Ectodermal cell (in vitro differentiated cells): ENCODE measurements at regions not wholly inside any gene's neighbourhood (a gene's known extent, or its start where the extent isn't known, plus 50 kb on each side); places are given as distances from the start of the nearest gene placed in this dataset.

Source experiments
- H3K27ac ChIP-seq: 2 replicates; pipeline ENCODE4 v1.7.0; 2013; ENCODE audit warnings: mild to moderate bottlenecking, low read depth, low read length; ENCODE audit not compliant: insufficient read depth, poor library complexity, severe bottlenecking
- H3K27me3 ChIP-seq: 2 replicates; pipeline ENCODE4 v1.7.0; 2013; ENCODE audit warnings: mild to moderate bottlenecking, low read length; ENCODE audit not compliant: insufficient read depth, control insufficient read depth, poor library complexity, severe bottlenecking
- H3K36me3 ChIP-seq: one replicate; pipeline ENCODE4 v1.7.0; 2013; ENCODE audit warnings: low read length; ENCODE audit not compliant: control insufficient read depth, insufficient read depth
- H3K4me1 ChIP-seq: one replicate; pipeline ENCODE4 v1.7.0; 2013; ENCODE audit warnings: low read length; ENCODE audit not compliant: control insufficient read depth, insufficient read depth
- H3K4me3 ChIP-seq: 2 replicates; pipeline ENCODE4 v1.7.0; 2013; ENCODE audit warnings: low read depth, low read length, control low read depth; ENCODE audit not compliant: insufficient read depth
- H3K9me3 ChIP-seq: 2 replicates; pipeline ENCODE4 v1.7.0; 2013; ENCODE audit warnings: mild to moderate bottlenecking, low read length, moderate library complexity; ENCODE audit not compliant: control insufficient read depth
- WGBS, 2 experiments: methylation state at CpG; one replicate each; pipeline ENCODE4 v1.1.7; 2013; ENCODE audit warnings: missing lambda C conversion rate in 2 of 2; 5-methylcytosine and 5-hydroxymethylcytosine counted together

GRCh38 chr4:84381759-84382158 is 117.3 kb downstream of the NKX6-1 start:
- Histone ChIP-seq H3K27ac (no peak overlapping the region), H3K27me3 (peaks cover 24% of the 10 kb centered on the region), H3K4me1 (peaks cover 47% of the 10 kb centered on the region), H3K9me3 (no peaks in the 10 kb centered on the region), H3K4me3 (no peak overlapping the region), H3K36me3 (no peaks in the 10 kb centered on the region)

DNA sequence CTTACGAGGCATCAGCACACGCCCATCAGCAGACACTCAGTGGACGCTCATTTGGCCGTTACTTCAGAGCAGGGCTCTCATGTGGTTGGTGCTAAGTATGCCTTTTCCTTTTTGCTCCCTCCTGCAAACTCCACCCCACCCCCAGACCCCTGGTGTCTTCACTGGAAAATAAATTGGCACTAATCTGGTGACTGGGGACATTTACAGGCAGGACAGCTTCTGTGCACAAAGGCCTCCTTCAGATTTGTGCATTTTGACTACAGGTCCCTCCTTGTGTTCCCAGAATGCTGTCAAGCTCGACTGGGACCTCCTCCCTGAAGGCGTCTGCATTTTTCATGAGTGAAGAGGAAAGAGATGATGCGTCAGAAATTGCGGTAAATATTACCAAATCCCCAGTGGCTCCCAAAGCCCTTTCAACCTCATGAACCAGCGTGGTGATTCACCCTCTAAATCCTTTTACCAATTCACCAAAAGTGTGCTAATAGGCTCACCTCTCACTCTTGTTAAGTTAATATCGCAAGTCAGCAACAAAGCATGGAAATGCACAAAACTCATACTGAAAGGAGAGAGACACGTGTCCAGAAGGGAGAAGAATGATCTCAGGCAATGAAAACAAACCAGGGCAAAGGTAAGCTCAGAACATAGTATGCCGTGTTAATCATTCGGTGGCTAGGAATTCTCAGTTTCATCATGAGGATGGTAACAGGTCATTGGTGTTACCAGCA is 119.0 kb downstream of the NKX6-1 start:
- no peak overlapping the region for H3K27ac ChIP-seq
- H3K27me3 ChIP-seq = peaks cover 25% of the 10 kb centered on the region
- H3K4me3 ChIP-seq = no peak overlapping the region
- H3K9me3 ChIP-seq = no peaks in the 10 kb centered on the region
- WGBS, 2 experiments = 62 to 63% methylated on average over 13 of the region's 13 CpGs
- no peaks in the 10 kb centered on the region for H3K36me3 ChIP-seq
- H3K4me1 ChIP-seq = peaks cover 33% of the 10 kb centered on the region

DNA sequence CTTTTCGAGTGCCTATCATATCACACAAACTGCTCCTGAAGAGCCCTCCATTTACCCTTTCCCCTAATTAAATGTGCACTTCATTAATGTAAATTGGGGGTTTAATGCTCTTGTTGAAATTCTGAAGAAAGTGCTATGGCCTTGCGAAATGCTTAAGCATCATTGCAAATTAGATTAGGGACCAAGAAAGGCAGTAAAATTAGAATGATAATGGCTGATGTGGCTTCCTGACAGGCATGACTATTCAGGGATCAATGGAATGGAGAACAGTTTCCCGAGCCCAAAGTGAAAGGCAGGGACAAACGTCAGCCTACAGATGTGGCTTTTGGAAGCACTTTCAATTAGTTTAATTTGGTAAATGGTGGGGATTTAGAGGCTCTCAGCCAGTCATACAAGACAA is 120.1 kb downstream of the NKX6-1 start:
- peaks cover 24% of the 10 kb centered on the region for H3K4me1 ChIP-seq
- H3K27me3 ChIP-seq = peaks cover 32% of the 10 kb centered on the region
- no peaks in the 10 kb centered on the region for H3K36me3 ChIP-seq
- H3K9me3 ChIP-seq = no peaks in the 10 kb centered on the region
- no peak overlapping the region for H3K27ac ChIP-seq
- H3K4me3 ChIP-seq = no peak overlapping the region
- 1% methylated on average over 4 of the region's 4 CpGs for WGBS, 2 experiments

DNA sequence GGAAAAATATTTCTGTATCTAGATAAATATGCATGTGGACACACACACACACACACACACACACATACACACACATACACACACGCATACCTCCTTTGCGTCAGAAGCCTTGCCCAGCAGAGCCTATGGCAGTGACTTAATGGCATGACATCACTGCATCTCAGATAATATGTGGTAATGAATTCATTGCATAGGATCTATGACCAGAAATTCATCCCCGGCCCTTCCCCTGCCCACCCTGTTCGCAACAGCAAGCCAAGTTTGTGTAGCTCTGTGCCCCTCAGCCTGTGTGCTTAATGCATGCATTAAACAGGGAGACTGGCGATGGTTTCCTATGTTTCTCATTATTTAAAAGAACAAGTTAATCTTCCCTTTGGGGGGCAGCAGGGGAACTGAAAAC is 120.7 kb downstream of the NKX6-1 start:
- Histone ChIP-seq H3K36me3 (no peaks in the 10 kb centered on the region), H3K27me3 (peaks cover 35% of the 10 kb centered on the region), H3K4me1 (peaks cover 21% of the 10 kb centered on the region), H3K9me3 (no peaks in the 10 kb centered on the region), H3K27ac (no peak overlapping the region), H3K4me3 (no peak overlapping the region)
- WGBS, 2 experiments = 46 to 56% methylated on average over 5 of the region's 5 CpGs

DNA sequence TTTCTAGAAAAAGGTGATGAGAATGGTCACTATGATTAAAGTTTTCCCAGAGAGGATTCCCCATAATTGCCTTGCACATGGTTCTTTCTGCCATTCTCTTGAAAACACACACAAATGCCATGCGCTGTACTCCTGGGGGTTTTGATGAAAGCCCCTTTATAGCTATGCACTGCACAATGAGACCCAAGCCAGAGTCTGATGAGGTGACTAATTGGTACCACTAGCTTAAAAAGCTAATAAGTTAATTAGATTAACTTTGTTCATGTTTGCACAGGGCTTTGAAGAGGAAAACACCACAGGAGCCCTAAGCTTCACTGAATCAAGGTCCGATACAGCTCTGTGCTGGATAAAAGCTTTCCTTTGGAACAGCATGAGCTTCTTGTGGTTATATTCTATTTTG is 132.2 kb downstream of the NKX6-1 start:
- Histone ChIP-seq H3K27me3 (peaks cover 58% of the 10 kb centered on the region), H3K36me3 (no peaks in the 10 kb centered on the region), H3K27ac (peak overlapping the region; percentile 17), H3K4me3 (no peak overlapping the region), H3K4me1 (peaks cover 10% of the 10 kb centered on the region), H3K9me3 (no peaks in the 10 kb centered on the region)
- 17 to 37% methylated on average over 2 of the region's 2 CpGs for WGBS, 2 experiments

- peaks cover 10% of the 10 kb centered on the region for H3K4me1 ChIP-seq
- H3K36me3 ChIP-seq = no peaks in the 10 kb centered on the region
- no peaks in the 10 kb centered on the region for H3K9me3 ChIP-seq
- H3K27ac ChIP-seq = no peak overlapping the region
- H3K4me3 ChIP-seq = no peak overlapping the region
- 55% methylated on average over 3 of the region's 3 CpGs for WGBS, 2 experiments
- peaks cover 55% of the 10 kb centered on the region for H3K27me3 ChIP-seq
Observed at GRCh38 chr4:84366161-84366560, 132.9 kb downstream of the NKX6-1 start.

GRCh38 chr4:84362896-84363655 is 136.0 kb downstream of the NKX6-1 start:
- peaks cover 50% of the 10 kb centered on the region for H3K27me3 ChIP-seq
- H3K36me3 ChIP-seq = no peaks in the 10 kb centered on the region
- no peaks in the 10 kb centered on the region for H3K9me3 ChIP-seq
- WGBS, 2 experiments = 61 to 65% methylated on average over 10 of the region's 10 CpGs
- H3K4me3 ChIP-seq = no peak overlapping the region
- H3K27ac ChIP-seq = no peak overlapping the region
- H3K4me1 ChIP-seq = peaks cover 10% of the 10 kb centered on the region

DNA sequence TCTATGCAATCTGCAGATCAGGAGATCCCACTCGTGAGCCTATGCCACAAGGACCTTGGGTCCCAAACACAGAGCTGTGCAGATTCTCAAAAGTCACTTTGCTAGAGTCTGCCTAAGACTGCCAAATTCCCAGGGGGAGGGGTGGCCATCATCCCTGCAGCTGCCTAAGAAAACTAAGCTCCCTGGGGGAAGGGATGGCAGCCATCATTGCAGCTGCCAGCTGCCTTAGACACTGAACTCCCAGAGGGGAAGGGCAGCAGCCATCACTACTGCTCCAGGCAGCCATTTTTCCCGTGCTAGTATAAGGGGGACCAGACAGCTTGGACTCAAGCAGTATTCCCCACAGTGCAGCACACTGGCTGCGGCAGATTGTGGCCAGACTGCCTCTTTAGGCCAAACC is 156.9 kb downstream of the NKX6-1 start:
- H3K4me3 ChIP-seq = no peak overlapping the region
- H3K9me3 ChIP-seq = no peaks in the 10 kb centered on the region
- H3K27ac ChIP-seq = no peak overlapping the region
- WGBS, 2 experiments = 89 to 93% methylated on average over 3 of the region's 3 CpGs
- no peaks in the 10 kb centered on the region for H3K27me3 ChIP-seq
- no peaks in the 10 kb centered on the region for H3K36me3 ChIP-seq
- no peaks in the 10 kb centered on the region for H3K4me1 ChIP-seq

GRCh38 chr4:84341559-84341958 is 157.5 kb downstream of the NKX6-1 start:
- H3K9me3 ChIP-seq = no peaks in the 10 kb centered on the region
- H3K27me3 ChIP-seq = no peaks in the 10 kb centered on the region
- H3K27ac ChIP-seq = no peak overlapping the region
- H3K4me1 ChIP-seq = no peaks in the 10 kb centered on the region
- no peaks in the 10 kb centered on the region for H3K36me3 ChIP-seq
- H3K4me3 ChIP-seq = no peak overlapping the region

- Histone ChIP-seq H3K27me3 (no peaks in the 10 kb centered on the region), H3K9me3 (no peaks in the 10 kb centered on the region), H3K4me1 (no peaks in the 10 kb centered on the region), H3K4me3 (no peak overlapping the region), H3K36me3 (no peaks in the 10 kb centered on the region), H3K27ac (no peak overlapping the region)
- 95% methylated on average over 5 of the region's 5 CpGs for WGBS, 2 experiments
Observed at GRCh38 chr4:84338367-84338766, 160.7 kb downstream of the NKX6-1 start.
